ENCODE measurements at regions not wholly inside any gene's neighbourhood (a gene's known extent, or its start where the extent isn't known, plus 50 kb on each side); places are given as distances from the start of the nearest gene placed in this dataset.

DNA sequence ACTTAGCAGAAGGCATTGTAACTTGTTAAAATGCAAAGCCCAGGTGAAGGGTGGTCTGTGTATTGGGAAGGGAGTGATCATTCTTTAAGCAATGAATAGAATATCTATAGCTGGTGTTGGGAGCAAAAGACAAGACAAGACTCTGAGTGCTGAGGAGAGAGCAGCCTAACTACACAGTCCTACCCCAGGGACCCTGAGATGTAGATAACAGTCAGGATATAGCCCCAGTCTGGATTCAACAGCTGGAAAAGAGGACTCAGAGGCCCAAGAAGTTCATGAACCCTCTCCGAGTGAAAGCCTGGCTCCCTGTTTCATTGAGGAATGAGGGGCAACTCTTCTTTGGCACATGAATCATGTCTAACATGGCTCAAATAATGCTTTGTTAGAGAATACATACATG is 310.7 kb upstream of the SLC14A2 start (continued):
- TF ChIP-seq GMEB2 (CRISPR knock-in tag; IDR thresholded peaks at IDR 0.05; ENCODE audit: low read depth) (no peak), ZFY (CRISPR knock-in tag; IDR thresholded peaks at IDR 0.05) (no peak), ZNF83 (CRISPR knock-in tag; IDR thresholded peaks at IDR 0.05; ENCODE audit: borderline replicate concordance) (no peak), MAFG (CRISPR knock-in tag; IDR thresholded peaks at IDR 0.05) (no peak), ZNF672 (CRISPR knock-in tag; IDR thresholded peaks at IDR 0.05) (no peak), RORA (CRISPR knock-in tag; IDR thresholded peaks at IDR 0.05) (no peak), ATF7 (IDR thresholded peaks at IDR 0.05) (no peak), ATF7 (CRISPR knock-in tag; IDR thresholded peaks at IDR 0.05) (no peak)

DNA sequence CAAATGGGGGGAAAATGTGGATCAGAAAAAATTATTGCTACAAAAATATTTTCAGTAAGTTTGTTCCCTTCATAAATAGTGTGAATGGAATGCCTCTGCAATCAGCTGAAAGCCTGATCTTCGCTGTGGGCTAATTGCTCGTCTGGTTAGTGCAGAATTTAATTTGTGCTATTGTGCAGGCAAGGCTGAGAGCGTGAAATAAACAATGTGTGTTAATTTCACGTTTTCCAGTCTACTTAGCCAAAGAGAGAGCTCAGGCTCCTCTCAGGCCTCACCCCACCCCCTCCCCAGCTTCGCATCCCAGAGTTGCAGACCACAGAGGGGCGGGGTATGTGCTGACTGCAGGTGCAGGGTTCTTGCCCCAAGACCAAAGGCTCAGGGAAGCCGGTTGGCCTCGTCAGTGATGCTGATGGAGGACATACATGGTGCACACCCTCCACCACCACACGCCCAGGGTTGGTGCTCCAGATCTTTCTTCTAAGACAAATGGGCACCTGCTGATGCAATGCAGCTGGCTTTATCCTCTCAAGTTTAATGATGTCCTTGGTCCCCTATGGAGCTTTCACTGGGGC is 302.6 kb upstream of the SLC14A2 start:
- POLR2A ChIA-PET = no interaction called here
- no peak overlapping the region for H3K27ac ChIP-seq (ENCODE audit: extremely low read length, insufficient read depth, low read length)
- no peaks in the 10 kb centered on the region for H3K4me1 ChIP-seq (ENCODE audit: insufficient read depth, low read length)
- ATAC-seq = no peak
- 0 out of 2 replicates have a peak, but pooled peaks cover 3% of the 10 kb centered on the region for H4K20me1 ChIP-seq (ENCODE audit: insufficient read depth, low read length)
- in situ Hi-C loops (cut with HindIII; ENCODE audit: extremely low pct_ligation_motif_present, low pct_unique_long_range_greater_than_20kb) = no loop called here
- H3K9me3 ChIP-seq (ENCODE audit: low read length) = no peaks in the 10 kb centered on the region
- no peak overlapping the region for H3K4me3 ChIP-seq (replicated peaks in 1 of 3; ENCODE audit: insufficient read depth in 1 of 3, low read depth in 2 of 3, low read length in 3 of 3)
- no peak for FAIRE-seq
- H3K4me2 ChIP-seq (ENCODE audit: low read depth, low read length) = no peak overlapping the region
- H3K36me3 ChIP-seq (replicated peaks in 1 of 2; ENCODE audit: control insufficient read depth in 1 of 2, insufficient read depth in 2 of 2, low read length in 2 of 2) = no peaks in the 10 kb centered on the region
- DNase-seq (ENCODE audit: low spot score) = no peak
- no peak overlapping the region for H3K9ac ChIP-seq (ENCODE audit: insufficient read depth, low read depth, low read length)
- CTCF ChIA-PET (ENCODE audit: low intra/inter-chr PET ratio, low total read pairs) = no interaction called here
- H2AFZ ChIP-seq (ENCODE audit: low read length) = no peak overlapping the region
- no peaks in the 10 kb centered on the region for H3K79me2 ChIP-seq (ENCODE audit: insufficient read depth, low read length)
- BruUV-seq (replicated peaks) = no TSS peak
- WGBS (ENCODE audit: low lambda C conversion rate) = 0% methylated on average over 5 of the region's 9 CpGs
- no peaks in the 10 kb centered on the region; a peak in 1 of 5 replicates for H3K27me3 ChIP-seq (ENCODE audit: control insufficient read depth in 1 of 2, insufficient read depth in 2 of 2, low read length in 2 of 2)
- intact Hi-C loops (cut with micrococcal nuclease; ENCODE audit: unreplicated experiment) = no loop called here
- TF ChIP-seq, protein P1, sequence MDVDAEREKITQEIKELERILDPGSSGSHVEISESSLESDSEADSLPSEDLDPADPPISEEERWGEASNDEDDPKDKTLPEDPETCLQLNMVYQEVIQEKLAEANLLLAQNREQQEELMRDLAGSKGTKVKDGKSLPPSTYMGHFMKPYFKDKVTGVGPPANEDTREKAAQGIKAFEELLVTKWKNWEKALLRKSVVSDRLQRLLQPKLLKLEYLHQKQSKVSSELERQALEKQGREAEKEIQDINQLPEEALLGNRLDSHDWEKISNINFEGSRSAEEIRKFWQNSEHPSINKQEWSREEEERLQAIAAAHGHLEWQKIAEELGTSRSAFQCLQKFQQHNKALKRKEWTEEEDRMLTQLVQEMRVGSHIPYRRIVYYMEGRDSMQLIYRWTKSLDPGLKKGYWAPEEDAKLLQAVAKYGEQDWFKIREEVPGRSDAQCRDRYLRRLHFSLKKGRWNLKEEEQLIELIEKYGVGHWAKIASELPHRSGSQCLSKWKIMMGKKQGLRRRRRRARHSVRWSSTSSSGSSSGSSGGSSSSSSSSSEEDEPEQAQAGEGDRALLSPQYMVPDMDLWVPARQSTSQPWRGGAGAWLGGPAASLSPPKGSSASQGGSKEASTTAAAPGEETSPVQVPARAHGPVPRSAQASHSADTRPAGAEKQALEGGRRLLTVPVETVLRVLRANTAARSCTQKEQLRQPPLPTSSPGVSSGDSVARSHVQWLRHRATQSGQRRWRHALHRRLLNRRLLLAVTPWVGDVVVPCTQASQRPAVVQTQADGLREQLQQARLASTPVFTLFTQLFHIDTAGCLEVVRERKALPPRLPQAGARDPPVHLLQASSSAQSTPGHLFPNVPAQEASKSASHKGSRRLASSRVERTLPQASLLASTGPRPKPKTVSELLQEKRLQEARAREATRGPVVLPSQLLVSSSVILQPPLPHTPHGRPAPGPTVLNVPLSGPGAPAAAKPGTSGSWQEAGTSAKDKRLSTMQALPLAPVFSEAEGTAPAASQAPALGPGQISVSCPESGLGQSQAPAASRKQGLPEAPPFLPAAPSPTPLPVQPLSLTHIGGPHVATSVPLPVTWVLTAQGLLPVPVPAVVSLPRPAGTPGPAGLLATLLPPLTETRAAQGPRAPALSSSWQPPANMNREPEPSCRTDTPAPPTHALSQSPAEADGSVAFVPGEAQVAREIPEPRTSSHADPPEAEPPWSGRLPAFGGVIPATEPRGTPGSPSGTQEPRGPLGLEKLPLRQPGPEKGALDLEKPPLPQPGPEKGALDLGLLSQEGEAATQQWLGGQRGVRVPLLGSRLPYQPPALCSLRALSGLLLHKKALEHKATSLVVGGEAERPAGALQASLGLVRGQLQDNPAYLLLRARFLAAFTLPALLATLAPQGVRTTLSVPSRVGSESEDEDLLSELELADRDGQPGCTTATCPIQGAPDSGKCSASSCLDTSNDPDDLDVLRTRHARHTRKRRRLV (CRISPR knock-in tag; IDR thresholded peaks at IDR 0.05) = no peak
- TF ChIP-seq HOXA5 (CRISPR knock-in tag; IDR thresholded peaks at IDR 0.05) = no peak
- no peak for TF ChIP-seq ELF4 (CRISPR knock-in tag; IDR thresholded peaks at IDR 0.05; ENCODE audit: borderline replicate concordance)
- TF ChIP-seq TBX2 (CRISPR knock-in tag; IDR thresholded peaks at IDR 0.05; ENCODE audit: borderline replicate concordance) = no peak
- no peak for TF ChIP-seq ZNF180 (CRISPR knock-in tag; IDR thresholded peaks at IDR 0.05; ENCODE audit: borderline replicate concordance, low read depth)
- no peak for TF ChIP-seq NPAS2 (CRISPR knock-in tag; IDR thresholded peaks at IDR 0.05; ENCODE audit: borderline replicate concordance)
- TF ChIP-seq SATB2 (CRISPR knock-in tag; IDR thresholded peaks at IDR 0.05) = no peak
- TF ChIP-seq, protein P2, sequence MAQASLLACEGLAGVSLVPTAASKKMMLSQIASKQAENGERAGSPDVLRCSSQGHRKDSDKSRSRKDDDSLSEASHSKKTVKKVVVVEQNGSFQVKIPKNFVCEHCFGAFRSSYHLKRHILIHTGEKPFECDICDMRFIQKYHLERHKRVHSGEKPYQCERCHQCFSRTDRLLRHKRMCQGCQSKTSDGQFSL (CRISPR knock-in tag; IDR thresholded peaks at IDR 0.05) = no peak
